ENCODE measurements at regions not wholly inside any gene's neighbourhood (a gene's known extent, or its start where the extent isn't known, plus 50 kb on each side); places are given as distances from the start of the nearest gene placed in this dataset.

DNA sequence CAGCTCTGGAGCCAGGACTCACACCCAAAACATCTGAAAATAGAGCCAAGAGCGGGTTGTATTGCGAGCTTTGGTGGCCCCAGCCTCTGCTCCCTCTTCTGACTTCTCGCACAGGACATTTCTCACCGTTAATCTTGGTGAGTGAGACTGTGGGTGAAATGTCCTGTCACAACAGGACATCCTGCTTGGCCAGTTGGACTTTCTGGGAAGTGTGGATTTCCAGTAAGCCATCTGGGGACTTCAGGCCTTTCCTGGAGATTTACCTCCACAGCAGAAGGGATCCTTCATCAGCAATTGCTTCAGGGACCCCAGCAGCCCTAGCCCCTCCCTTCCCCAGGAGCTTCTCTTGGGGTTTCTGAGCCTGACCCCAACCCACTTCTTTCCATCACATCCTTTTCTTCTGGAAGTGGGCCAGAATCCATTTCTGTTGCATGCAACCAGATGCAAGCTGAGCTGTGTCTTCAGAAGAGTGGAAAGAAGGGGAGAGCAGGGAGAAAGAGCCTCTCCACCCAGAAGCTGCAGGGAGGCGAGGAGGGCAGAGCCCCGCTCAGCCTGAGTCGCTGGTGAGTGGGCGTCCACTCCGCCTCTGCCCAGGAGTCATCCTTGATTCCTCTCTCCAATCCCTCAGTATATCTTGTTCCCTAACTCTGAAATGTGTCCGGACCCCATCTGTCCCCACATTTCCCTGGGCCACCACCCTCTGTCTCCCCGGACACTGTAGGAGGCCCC is 50.3 kb upstream of the GADD45G start:
- no peak for DNase-seq (ENCODE audit: low read depth, low spot score)
- Histone ChIP-seq H3K27ac (ENCODE audit: low read length) (no peak overlapping the region), H3K27me3 (ENCODE audit: control insufficient read depth, insufficient read depth, low read length) (no peaks in the 10 kb centered on the region), H3K4me3 (ENCODE audit: low read length) (no peak overlapping the region), H3K4me1 (ENCODE audit: control insufficient read depth, insufficient read depth, low read length) (peaks cover 4% of the 10 kb centered on the region; the same call in 1 of the 2 replicates), H3K36me3 (ENCODE audit: control insufficient read depth, insufficient read depth, low read length) (no peaks in the 10 kb centered on the region), H3K9me3 (ENCODE audit: control insufficient read depth, insufficient read depth, low read length) (no peaks in the 10 kb centered on the region)
- no CpG with 5 or more reads among the region's 11 CpGs for WGBS (ENCODE audit: insufficient coverage, insufficient read length)

- H3K27me3 ChIP-seq (ENCODE audit: control insufficient read depth, insufficient read depth, low read length), result no peaks in the 10 kb centered on the region
- H3K4me1 ChIP-seq (ENCODE audit: control insufficient read depth, insufficient read depth, low read length), result peaks cover 4% of the 10 kb centered on the region; the same call in 1 of the 2 replicates
- no peaks in the 10 kb centered on the region for H3K9me3 ChIP-seq (ENCODE audit: control insufficient read depth, insufficient read depth, low read length)
- WGBS (ENCODE audit: insufficient coverage, insufficient read length), result no CpG with 5 or more reads among the region's 6 CpGs
- H3K27ac ChIP-seq (ENCODE audit: low read length), result no peak overlapping the region
- no peak overlapping the region; the same call in 1 of the 2 replicates for H3K4me3 ChIP-seq (ENCODE audit: low read length)
- no peak for DNase-seq (ENCODE audit: low read depth, low spot score)
- H3K36me3 ChIP-seq (ENCODE audit: control insufficient read depth, insufficient read depth, low read length), result no peaks in the 10 kb centered on the region
Observed at GRCh38 chr9:89553451-89554010, 51.3 kb upstream of the GADD45G start.

DNA sequence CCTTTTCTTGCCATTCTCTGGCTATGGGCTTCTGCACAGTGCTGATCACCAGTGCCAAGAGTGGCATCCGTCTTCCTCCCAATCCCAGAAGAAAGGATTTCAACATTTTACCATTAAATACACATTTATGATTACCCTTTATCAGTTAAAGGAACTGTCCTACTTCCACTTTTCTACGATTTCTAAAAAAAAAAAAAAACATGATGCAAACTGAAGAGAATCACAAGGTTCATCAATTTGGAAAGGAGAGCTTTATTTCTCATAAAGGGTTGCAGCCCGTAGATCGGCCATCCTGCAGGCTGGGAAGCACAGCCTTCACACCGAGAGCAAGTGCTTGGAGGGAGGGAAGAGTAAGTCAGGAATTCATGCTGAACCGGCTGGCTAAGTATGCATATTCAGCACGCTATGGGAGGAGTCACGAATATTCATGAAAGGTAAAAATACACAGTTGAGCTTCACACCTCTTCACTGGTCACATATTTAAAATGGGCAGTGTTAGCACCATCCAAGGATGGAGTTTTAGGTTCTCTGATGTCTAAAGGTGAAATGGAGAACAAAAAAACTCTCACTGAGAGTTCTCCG is 52.5 kb upstream of the SEMA4D start:
- peaks cover 4% of the 10 kb centered on the region; the same call in 1 of the 2 replicates for H3K4me1 ChIP-seq (ENCODE audit: control insufficient read depth, insufficient read depth, low read length)
- no peaks in the 10 kb centered on the region for H3K27me3 ChIP-seq (ENCODE audit: control insufficient read depth, insufficient read depth, low read length)
- H3K9me3 ChIP-seq (ENCODE audit: control insufficient read depth, insufficient read depth, low read length), result no peaks in the 10 kb centered on the region
- 100% methylated on average over 1 of the region's 9 CpGs for WGBS (ENCODE audit: insufficient coverage, insufficient read length)
- H3K36me3 ChIP-seq (ENCODE audit: control insufficient read depth, insufficient read depth, low read length), result no peaks in the 10 kb centered on the region
- no peak overlapping the region for H3K27ac ChIP-seq (ENCODE audit: low read length)
- DNase-seq (ENCODE audit: low read depth, low spot score), result no peak
- H3K4me3 ChIP-seq (ENCODE audit: low read length), result no peak overlapping the region

DNA sequence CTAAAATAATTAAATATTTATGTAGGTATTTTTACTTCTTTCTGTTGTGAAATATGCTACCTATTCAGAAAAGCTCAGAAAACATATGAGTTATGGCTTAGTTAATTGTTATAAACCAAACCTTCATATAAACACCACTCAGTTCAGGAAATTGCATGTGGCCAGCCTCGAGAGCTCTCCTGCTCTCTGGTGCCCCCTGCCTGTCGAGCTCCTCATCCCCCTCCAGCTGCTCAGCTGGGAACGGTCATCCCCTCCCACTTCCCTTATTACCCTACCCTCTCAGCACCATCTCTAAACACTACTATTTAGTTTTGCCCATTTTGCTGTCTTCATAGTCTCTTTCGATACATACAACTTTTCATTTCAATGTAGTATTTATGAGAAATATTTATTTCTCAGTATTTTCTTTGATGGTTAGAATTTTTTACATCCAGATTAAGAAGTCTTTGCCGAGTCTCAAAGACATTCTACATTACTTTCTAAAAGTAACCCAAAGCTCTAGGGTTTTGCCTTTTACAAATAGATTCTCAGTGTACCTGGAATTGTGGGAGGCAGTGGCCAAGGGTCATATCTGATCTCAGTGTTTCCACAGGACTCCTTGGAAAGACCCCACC is 51.2 kb upstream of the SEMA4D start:
- no peaks in the 10 kb centered on the region for H3K9me3 ChIP-seq (ENCODE audit: control insufficient read depth, insufficient read depth, low read length)
- no peak overlapping the region for H3K27ac ChIP-seq (ENCODE audit: low read length)
- WGBS (ENCODE audit: insufficient coverage, insufficient read length), result no CpG with 5 or more reads among the region's 5 CpGs
- no peaks in the 10 kb centered on the region for H3K27me3 ChIP-seq (ENCODE audit: control insufficient read depth, insufficient read depth, low read length)
- H3K36me3 ChIP-seq (ENCODE audit: control insufficient read depth, insufficient read depth, low read length), result no peaks in the 10 kb centered on the region
- no peak overlapping the region for H3K4me3 ChIP-seq (ENCODE audit: low read length)
- H3K4me1 ChIP-seq (ENCODE audit: control insufficient read depth, insufficient read depth, low read length), result peaks cover 8% of the 10 kb centered on the region
- peak; percentile 50 for DNase-seq (ENCODE audit: low read depth, low spot score)

DNA sequence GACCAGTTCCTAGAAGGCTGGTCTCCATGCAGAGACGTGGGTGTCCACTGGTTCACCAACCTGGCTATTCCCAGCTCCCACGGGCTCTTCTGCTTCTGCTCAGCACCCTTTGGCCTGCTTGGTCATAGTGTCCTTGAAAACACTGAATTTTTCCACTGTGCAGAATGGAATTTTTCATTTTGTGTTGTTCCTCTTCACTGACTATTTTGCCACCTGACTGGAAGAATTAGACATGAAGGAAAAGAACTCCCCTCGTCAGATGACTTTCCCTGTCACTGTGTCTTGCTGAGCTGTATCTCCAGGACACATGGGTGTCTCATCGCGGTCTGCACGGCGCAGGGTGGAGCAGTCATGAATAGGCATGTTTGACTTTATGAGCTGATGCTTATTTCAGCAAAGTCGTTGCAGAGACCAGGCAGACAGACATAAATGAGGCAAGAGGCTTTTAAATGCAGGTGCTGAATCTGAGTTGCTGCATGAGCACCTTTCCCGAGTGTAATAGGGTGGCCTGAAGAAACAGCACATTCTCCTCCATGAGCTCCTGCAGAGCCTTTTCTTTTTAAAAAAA is 50.2 kb upstream of the SEMA4D start:
- no CpG with 5 or more reads among the region's 9 CpGs for WGBS (ENCODE audit: insufficient coverage, insufficient read length)
- Histone ChIP-seq H3K27me3 (ENCODE audit: control insufficient read depth, insufficient read depth, low read length) (no peaks in the 10 kb centered on the region), H3K4me3 (ENCODE audit: low read length) (no peak overlapping the region), H3K36me3 (ENCODE audit: control insufficient read depth, insufficient read depth, low read length) (no peaks in the 10 kb centered on the region), H3K4me1 (ENCODE audit: control insufficient read depth, insufficient read depth, low read length) (peaks cover 4% of the 10 kb centered on the region), H3K9me3 (ENCODE audit: control insufficient read depth, insufficient read depth, low read length) (no peaks in the 10 kb centered on the region), H3K27ac (ENCODE audit: low read length) (no peak overlapping the region)
- no peak for DNase-seq (ENCODE audit: low read depth, low spot score)

Data from iPS DF 6.9 (cell line).